ENCODE measurements at regions not wholly inside any gene's neighbourhood (a gene's known extent, or its start where the extent isn't known, plus 50 kb on each side); places are given as distances from the start of the nearest gene placed in this dataset.

DNA sequence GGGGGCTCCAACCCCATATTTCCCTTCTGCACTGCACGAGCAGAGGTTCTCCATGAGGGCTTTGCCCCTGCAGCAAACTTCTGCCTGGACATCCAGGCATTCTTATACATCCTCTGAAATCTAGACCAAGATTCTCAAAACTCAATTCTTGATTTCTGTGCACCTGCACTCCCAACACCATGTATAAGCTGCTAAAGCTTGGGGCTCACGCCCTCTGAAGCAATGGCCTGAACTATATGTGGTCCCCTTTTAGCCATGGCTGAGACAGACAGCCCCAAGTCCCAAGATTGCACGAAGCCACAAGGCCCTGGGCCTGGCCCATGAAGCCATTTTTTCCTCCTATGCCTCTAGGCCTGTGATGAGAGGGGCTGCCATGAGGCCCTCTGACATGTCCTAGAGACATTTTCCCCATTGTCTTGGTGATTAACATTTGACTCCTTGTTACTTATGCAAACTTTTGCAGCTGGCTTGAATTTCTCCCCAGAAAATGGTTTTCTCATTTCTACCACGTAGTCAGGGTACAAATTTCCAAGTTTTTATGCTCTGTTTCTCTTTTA, 468.0 kb upstream of the SLIT2 start:
- CTCF ChIA-PET: no interaction called here
- Histone ChIP-seq H3K36me3 (ENCODE audit: low read depth) (no peaks in the 10 kb centered on the region), H2AFZ (no peak overlapping the region), H3K79me2 (ENCODE audit: low read depth) (no peaks in the 10 kb centered on the region), H3F3A (ENCODE audit: insufficient read depth, low read depth) (no peaks in the 10 kb centered on the region), H3K27ac (no peak overlapping the region), H3K4me1 (replicated peaks; ENCODE audit: insufficient read depth) (no peaks in the 10 kb centered on the region), H3K4me2 (no peak overlapping the region), H4K20me1 (ENCODE audit: insufficient read depth) (no peaks in the 10 kb centered on the region), H3K9me2 (ENCODE audit: insufficient read depth) (no peaks in the 10 kb centered on the region), H3K9me3 (ENCODE audit: insufficient read depth, low read depth) (no peaks in the 10 kb centered on the region), H3K27me3 (ENCODE audit: insufficient read depth, low read depth) (no peaks in the 10 kb centered on the region), H3K4me3 (no peak overlapping the region)
- POLR2A ChIA-PET (ENCODE audit: unreplicated experiment): no interaction called here
- no TSS peak for BruUV-seq (replicated peaks)
- TF ChIP-seq CTCF (conservative IDR thresholded peaks at IDR 0.05): no peak
- no peak for TF ChIP-seq EZH2 (IDR thresholded peaks at IDR 0.05; ENCODE audit: low read depth)
- intact Hi-C loops (cut with micrococcal nuclease; ENCODE audit: unreplicated experiment): no loop called here
- no peak for DNase-seq

- H3K27ac ChIP-seq: no peak overlapping the region
- ChIA-PET CTCF (no interaction called here), POLR2A (ENCODE audit: unreplicated experiment) (interaction anchor here (0.6 kb wide), 1 partner anchor 10 kb away, joined by 5 read pairs; no protein-coding TSS in a partner anchor)
- intact Hi-C loops (cut with micrococcal nuclease; ENCODE audit: unreplicated experiment): no loop called here
- no peak overlapping the region for H3K4me3 ChIP-seq
- H3K79me2 ChIP-seq (ENCODE audit: low read depth): no peaks in the 10 kb centered on the region
- no TSS peak for BruUV-seq (replicated peaks)
- H3K9me3 ChIP-seq (ENCODE audit: insufficient read depth, low read depth): no peaks in the 10 kb centered on the region
- no peaks in the 10 kb centered on the region; the same call in 1 of the 2 replicates for H3F3A ChIP-seq (ENCODE audit: insufficient read depth, low read depth)
- no peak for TF ChIP-seq CTCF (conservative IDR thresholded peaks at IDR 0.05)
- TF ChIP-seq EZH2 (IDR thresholded peaks at IDR 0.05; ENCODE audit: low read depth): no peak
- H3K36me3 ChIP-seq (ENCODE audit: low read depth): no peaks in the 10 kb centered on the region
- no peaks in the 10 kb centered on the region for H3K27me3 ChIP-seq (ENCODE audit: insufficient read depth, low read depth)
- H3K4me2 ChIP-seq: no peak overlapping the region
- no peaks in the 10 kb centered on the region for H4K20me1 ChIP-seq (ENCODE audit: insufficient read depth)
- peaks cover 3% of the 10 kb centered on the region; the same call in 1 of the 2 replicates for H3K4me1 ChIP-seq (replicated peaks; ENCODE audit: insufficient read depth)
- DNase-seq: no peak
- no peaks in the 10 kb centered on the region for H3K9me2 ChIP-seq (ENCODE audit: insufficient read depth)
- H2AFZ ChIP-seq: no peak overlapping the region
Observed at GRCh38 chr4:19780871-19781270, 470.8 kb upstream of the SLIT2 start.

DNA sequence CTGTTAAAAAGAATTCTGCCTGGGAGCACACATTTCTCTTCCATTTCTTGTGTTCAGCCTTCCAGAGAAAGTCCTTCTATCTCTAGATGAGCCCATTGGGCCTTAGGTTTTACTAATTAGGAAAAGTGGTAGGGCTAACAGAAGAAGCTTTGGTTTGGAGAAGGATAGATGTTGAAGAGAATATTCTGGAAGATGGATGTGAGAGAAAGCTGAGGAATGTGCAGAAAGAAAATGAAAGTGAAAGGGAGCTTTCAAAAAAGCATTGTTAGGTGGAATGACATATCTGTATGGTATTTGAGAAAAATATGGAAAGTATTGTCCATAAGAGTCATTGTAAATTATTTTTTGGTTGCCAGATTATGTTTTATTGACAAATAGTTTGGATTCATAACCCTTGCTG, 474.8 kb upstream of the SLIT2 start:
- POLR2A ChIA-PET (ENCODE audit: unreplicated experiment): interaction anchor here (0.5 to 0.6 kb wide), 2 partner anchors 207 to 268 kb away, joined by 3 to 8 read pairs; no protein-coding TSS in a partner anchor
- Histone ChIP-seq H3F3A (ENCODE audit: insufficient read depth, low read depth) (no peaks in the 10 kb centered on the region; the same call in 1 of the 2 replicates), H3K4me1 (replicated peaks; ENCODE audit: insufficient read depth) (peaks cover 3% of the 10 kb centered on the region; the same call in 1 of the 2 replicates), H3K9me2 (ENCODE audit: insufficient read depth) (no peaks in the 10 kb centered on the region), H3K4me2 (no peak overlapping the region), H2AFZ (no peak overlapping the region), H3K79me2 (ENCODE audit: low read depth) (no peaks in the 10 kb centered on the region), H3K4me3 (no peak overlapping the region), H3K27me3 (ENCODE audit: insufficient read depth, low read depth) (no peaks in the 10 kb centered on the region), H3K27ac (no peak overlapping the region), H3K36me3 (ENCODE audit: low read depth) (no peaks in the 10 kb centered on the region), H3K9me3 (ENCODE audit: insufficient read depth, low read depth) (no peaks in the 10 kb centered on the region), H4K20me1 (ENCODE audit: insufficient read depth) (no peaks in the 10 kb centered on the region)
- BruUV-seq (replicated peaks): no TSS peak
- intact Hi-C loops (cut with micrococcal nuclease; ENCODE audit: unreplicated experiment): loop anchor here (1.0 to 5.0 kb wide), 4 partner anchors 30 to 170 kb away; no protein-coding TSS in a partner anchor
- no peak for TF ChIP-seq EZH2 (IDR thresholded peaks at IDR 0.05; ENCODE audit: low read depth)
- no peak for TF ChIP-seq CTCF (conservative IDR thresholded peaks at IDR 0.05)
- CTCF ChIA-PET: no interaction called here
- no peak for DNase-seq

Measured in PC-9 (cell line).